NOMO-1 treated with DMSO at 0.1 percent for 48 hours (cell line): ENCODE measurements at regions not wholly inside any gene's neighbourhood (a gene's known extent, or its start where the extent isn't known, plus 50 kb on each side); places are given as distances from the start of the nearest gene placed in this dataset.
A peak's percentile ranks its signal among the peaks of the same experiment; 100 is the strongest.

Experiments
- DNase-seq: peaks from one replicate; lab custom pipeline; 2025; ENCODE audit not compliant: unreplicated experiment; lab: John Stamatoyannopoulos, UW

- no peak for DNase-seq
Observed at GRCh38 chr3:150074277-150074676, 103.6 kb upstream of the PFN2 start.

- no peak for DNase-seq
Observed at GRCh38 chr3:150073513-150073912, 102.8 kb upstream of the PFN2 start.

GRCh38 chr3:150073031-150073430, 102.3 kb upstream of the PFN2 start:
- DNase-seq = no peak

- DNase-seq = no peak
Observed at GRCh38 chr3:150072576-150072975, 101.9 kb upstream of the PFN2 start.

- no peak for DNase-seq
Observed at GRCh38 chr3:150070271-150070670, 99.6 kb upstream of the PFN2 start.

GRCh38 chr3:150069633-150070032, 98.9 kb upstream of the PFN2 start:
- DNase-seq = no peak

GRCh38 chr3:150069154-150069527, 98.4 kb upstream of the PFN2 start:
- DNase-seq = no peak

GRCh38 chr3:150068440-150069153, 97.9 kb upstream of the PFN2 start:
- no peak for DNase-seq

GRCh38 chr3:150067561-150067960, 96.9 kb upstream of the PFN2 start:
- no peak for DNase-seq

GRCh38 chr3:150064971-150065370, 94.3 kb upstream of the PFN2 start:
- no peak for DNase-seq

GRCh38 chr3:150063237-150063636, 92.5 kb upstream of the PFN2 start:
- DNase-seq = no peak

- no peak for DNase-seq
Observed at GRCh38 chr3:150062492-150062891, 91.8 kb upstream of the PFN2 start.

- DNase-seq = no peak
Observed at GRCh38 chr3:150061288-150062024, 90.8 kb upstream of the PFN2 start.

- no peak for DNase-seq
Observed at GRCh38 chr3:150059729-150060128, 89.0 kb upstream of the PFN2 start.

GRCh38 chr3:150059241-150059640, 88.5 kb upstream of the PFN2 start:
- no peak for DNase-seq

GRCh38 chr3:150057227-150057626, 86.5 kb upstream of the PFN2 start:
- DNase-seq = no peak

- no peak for DNase-seq
Observed at GRCh38 chr3:150055332-150055731, 84.6 kb upstream of the PFN2 start.

GRCh38 chr3:150054635-150055034, 83.9 kb upstream of the PFN2 start:
- no peak for DNase-seq

GRCh38 chr3:150050510-150050909, 79.8 kb upstream of the PFN2 start:
- DNase-seq = peak; percentile 96

GRCh38 chr3:150049317-150049716, 78.6 kb upstream of the PFN2 start:
- no peak for DNase-seq

- no peak for DNase-seq
Observed at GRCh38 chr3:150041877-150042276, 71.2 kb upstream of the PFN2 start.

GRCh38 chr3:150040097-150040496, 69.4 kb upstream of the PFN2 start:
- DNase-seq = no peak

- DNase-seq = no peak
Observed at GRCh38 chr3:150038830-150039229, 68.1 kb upstream of the PFN2 start.
